K562 (cell line): ENCODE measurements at regions not wholly inside any gene's neighbourhood (a gene's known extent, or its start where the extent isn't known, plus 50 kb on each side); places are given as distances from the start of the nearest gene placed in this dataset.

Experiments used
- ARHGAP35 ChIP-seq: fragments of 450-650 bp; IDR thresholded peaks from 2 replicates; pipeline ENCODE4 v1.6.1; 2018; ENCODE audit not compliant: partially characterized antibody
- ELF1 ChIP-seq: fragments of 200-800 bp; sonication (Bioruptor generic); IDR thresholded peaks from 2 replicates; pipeline ENCODE4 v1.6.1; 2016; ENCODE audit warnings: missing genetic modification characterization, missing compliant biosample characterization
- GATAD2B ChIP-seq: fragments of 450-650 bp; IDR thresholded peaks from 2 replicates; pipeline ENCODE4 v1.6.1; 2017; ENCODE audit warnings: mild to moderate bottlenecking, borderline replicate concordance
- KLF10 ChIP-seq: fragments of 250-450 bp; sonication (Bioruptor Pico); IDR thresholded peaks from 2 replicates; pipeline ENCODE4 v1.6.1; 2021; ENCODE audit warnings: matching md5 sums
- MAFF ChIP-seq: IDR thresholded peaks from 2 replicates; pipeline ENCODE4 v1.6.1; 2012; ENCODE audit warnings: low read length, improper control_type of control experiment
- NFYB ChIP-seq: IDR thresholded peaks from 2 replicates; pipeline ENCODE4 v1.6.1; 2011; ENCODE audit warnings: mild to moderate bottlenecking, moderate library complexity; ENCODE audit not compliant: insufficient read length; ENCODE audit errors: extremely low read depth
- NONO ChIP-seq, 2 experiments: fragments of 200-400 bp in 1 of 2; fragments of 450-650 bp in 1 of 2; formaldehyde crosslinking in 1 of 2; IDR thresholded peaks; 2 replicates each; pipeline ENCODE4 v1.6.1; 2017; ENCODE audit warnings: low read depth in 2 of 2, mild to moderate bottlenecking in 2 of 2, moderate library complexity in 2 of 2, low read length in 1 of 2
- RBFOX2 ChIP-seq: fragments of 200-400 bp; formaldehyde crosslinking; IDR thresholded peaks from 2 replicates; pipeline ENCODE4 v1.6.1; 2017; ENCODE audit warnings: low read depth, mild to moderate bottlenecking, low read length, moderate library complexity
- SMARCC2 ChIP-seq: fragments of 450-650 bp; IDR thresholded peaks from 2 replicates; pipeline ENCODE4 v1.6.1; 2017; ENCODE audit warnings: antibody characterized with exemption, moderate library complexity, mild to moderate bottlenecking, low read depth
- SP2 ChIP-seq: IDR thresholded peaks from 2 replicates; pipeline ENCODE4 v1.6.1; 2011; ENCODE audit warnings: mild to moderate bottlenecking, low read depth, low read length, moderate library complexity; ENCODE audit not compliant: poor library complexity, severe bottlenecking; ENCODE audit errors: extremely low read depth
- ZNF316 ChIP-seq: fragments of 450-650 bp; IDR thresholded peaks from 2 replicates; pipeline ENCODE4 v1.6.1; 2016
- ZNF431 ChIP-seq: sonication (generic); formaldehyde crosslinking; IDR thresholded peaks from 2 replicates; pipeline ENCODE4 v1.8.0; 2022; ENCODE audit warnings: mild to moderate bottlenecking, missing genetic modification reagents
- ZNF551 ChIP-seq: fragments of 250-450 bp; sonication (Bioruptor Pico); IDR thresholded peaks from 2 replicates; pipeline ENCODE4 v1.5.0; 2021; ENCODE audit warnings: mild to moderate bottlenecking, moderate library complexity
- TF ChIP-seq, protein P1 (sequence below), 2 experiments: fragments of 450-650 bp; formaldehyde crosslinking in 1 of 2; IDR thresholded peaks; 2 replicates each; pipeline versions ENCODE4 v1.4.0 to v1.6.1; 2014 to 2020; ENCODE audit warnings: mild to moderate bottlenecking in 2 of 2, borderline replicate concordance in 1 of 2, low read depth in 1 of 2
- TF ChIP-seq, protein P2 (sequence below): fragments of 250-450 bp; sonication (Bioruptor Pico); IDR thresholded peaks from 2 replicates; pipeline ENCODE4 v1.8.0; 2022; ENCODE audit warnings: moderate library complexity, mild to moderate bottlenecking, inconsistent platforms
- TF ChIP-seq, protein P3 (sequence below): IDR thresholded peaks from 2 replicates; pipeline ENCODE4 v1.6.1; 2011; ENCODE audit not compliant: insufficient read length; ENCODE audit errors: extremely low read depth

DNA sequence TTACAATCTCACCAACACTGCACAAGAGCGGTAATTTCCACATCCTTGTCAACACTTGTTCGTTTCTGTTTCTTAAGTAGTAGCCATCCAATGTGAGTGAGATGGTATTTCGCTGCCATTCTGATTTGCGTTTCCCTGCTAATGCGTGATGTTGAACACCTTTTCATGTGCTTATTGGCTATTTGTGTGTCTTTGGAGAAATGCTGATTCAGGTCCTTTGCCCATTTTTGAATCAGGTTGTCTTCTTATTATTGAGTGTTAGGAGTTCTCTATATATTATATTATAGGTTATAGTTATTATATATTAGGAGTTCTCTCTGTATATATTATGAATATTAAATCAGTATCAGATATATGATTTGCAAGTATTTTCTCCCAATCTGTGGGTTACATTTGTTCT is 59.9 kb upstream of the IRX4 start (continued):
- TF ChIP-seq MAFF (0 out of 2 replicates have a peak, but pooled peaks have one; percentile 48), ARHGAP35 (no peak), ZNF431 (no peak), NFYB (no peak), NONO (IDR thresholded peaks at IDR 0.05; ENCODE audit: low read depth in 2 of 2, low read length in 1 of 2) (no peak), ZNF551 (CRISPR knock-in tag) (no peak), SP2 (no peak), KLF10 (CRISPR knock-in tag) (no peak), ELF1 (tag) (no peak), ZNF316 (peak; percentile 60), RBFOX2 (no peak), SMARCC2 (no peak), GATAD2B (no peak)
- TF ChIP-seq, protein P1, sequence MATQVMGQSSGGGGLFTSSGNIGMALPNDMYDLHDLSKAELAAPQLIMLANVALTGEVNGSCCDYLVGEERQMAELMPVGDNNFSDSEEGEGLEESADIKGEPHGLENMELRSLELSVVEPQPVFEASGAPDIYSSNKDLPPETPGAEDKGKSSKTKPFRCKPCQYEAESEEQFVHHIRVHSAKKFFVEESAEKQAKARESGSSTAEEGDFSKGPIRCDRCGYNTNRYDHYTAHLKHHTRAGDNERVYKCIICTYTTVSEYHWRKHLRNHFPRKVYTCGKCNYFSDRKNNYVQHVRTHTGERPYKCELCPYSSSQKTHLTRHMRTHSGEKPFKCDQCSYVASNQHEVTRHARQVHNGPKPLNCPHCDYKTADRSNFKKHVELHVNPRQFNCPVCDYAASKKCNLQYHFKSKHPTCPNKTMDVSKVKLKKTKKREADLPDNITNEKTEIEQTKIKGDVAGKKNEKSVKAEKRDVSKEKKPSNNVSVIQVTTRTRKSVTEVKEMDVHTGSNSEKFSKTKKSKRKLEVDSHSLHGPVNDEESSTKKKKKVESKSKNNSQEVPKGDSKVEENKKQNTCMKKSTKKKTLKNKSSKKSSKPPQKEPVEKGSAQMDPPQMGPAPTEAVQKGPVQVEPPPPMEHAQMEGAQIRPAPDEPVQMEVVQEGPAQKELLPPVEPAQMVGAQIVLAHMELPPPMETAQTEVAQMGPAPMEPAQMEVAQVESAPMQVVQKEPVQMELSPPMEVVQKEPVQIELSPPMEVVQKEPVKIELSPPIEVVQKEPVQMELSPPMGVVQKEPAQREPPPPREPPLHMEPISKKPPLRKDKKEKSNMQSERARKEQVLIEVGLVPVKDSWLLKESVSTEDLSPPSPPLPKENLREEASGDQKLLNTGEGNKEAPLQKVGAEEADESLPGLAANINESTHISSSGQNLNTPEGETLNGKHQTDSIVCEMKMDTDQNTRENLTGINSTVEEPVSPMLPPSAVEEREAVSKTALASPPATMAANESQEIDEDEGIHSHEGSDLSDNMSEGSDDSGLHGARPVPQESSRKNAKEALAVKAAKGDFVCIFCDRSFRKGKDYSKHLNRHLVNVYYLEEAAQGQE (IDR thresholded peaks at IDR 0.05; ENCODE audit: borderline replicate concordance) = no peak
- TF ChIP-seq, protein P1 (CRISPR knock-in tag; IDR thresholded peaks at IDR 0.05; ENCODE audit: low read depth) = no peak
- TF ChIP-seq, protein P2, sequence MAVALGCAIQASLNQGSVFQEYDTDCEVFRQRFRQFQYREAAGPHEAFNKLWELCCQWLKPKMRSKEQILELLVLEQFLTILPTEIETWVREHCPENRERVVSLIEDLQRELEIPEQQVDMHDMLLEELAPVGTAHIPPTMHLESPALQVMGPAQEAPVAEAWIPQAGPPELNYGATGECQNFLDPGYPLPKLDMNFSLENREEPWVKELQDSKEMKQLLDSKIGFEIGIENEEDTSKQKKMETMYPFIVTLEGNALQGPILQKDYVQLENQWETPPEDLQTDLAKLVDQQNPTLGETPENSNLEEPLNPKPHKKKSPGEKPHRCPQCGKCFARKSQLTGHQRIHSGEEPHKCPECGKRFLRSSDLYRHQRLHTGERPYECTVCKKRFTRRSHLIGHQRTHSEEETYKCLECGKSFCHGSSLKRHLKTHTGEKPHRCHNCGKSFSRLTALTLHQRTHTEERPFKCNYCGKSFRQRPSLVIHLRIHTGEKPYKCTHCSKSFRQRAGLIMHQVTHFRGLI (CRISPR knock-in tag) = no peak
- TF ChIP-seq, protein P3, sequence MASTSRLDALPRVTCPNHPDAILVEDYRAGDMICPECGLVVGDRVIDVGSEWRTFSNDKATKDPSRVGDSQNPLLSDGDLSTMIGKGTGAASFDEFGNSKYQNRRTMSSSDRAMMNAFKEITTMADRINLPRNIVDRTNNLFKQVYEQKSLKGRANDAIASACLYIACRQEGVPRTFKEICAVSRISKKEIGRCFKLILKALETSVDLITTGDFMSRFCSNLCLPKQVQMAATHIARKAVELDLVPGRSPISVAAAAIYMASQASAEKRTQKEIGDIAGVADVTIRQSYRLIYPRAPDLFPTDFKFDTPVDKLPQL = no peak
